H1 (cell line): ENCODE measurements at regions not wholly inside any gene's neighbourhood (a gene's known extent, or its start where the extent isn't known, plus 50 kb on each side); places are given as distances from the start of the nearest gene placed in this dataset.

Experiments used
- CTCF ChIA-PET: fragments of 300-600 bp; sonication (Branson Sonifier 250); formaldehyde crosslinking; loops from one replicate; lab custom pipeline; 2021; ENCODE audit not compliant: partially characterized antibody; lab: Charles Lee
- POLR2A ChIA-PET: fragments of 300-600 bp; sonication (Branson Sonifier 250); formaldehyde crosslinking; loops from one replicate; lab custom pipeline; 2021; ENCODE audit warnings: inconsistent platforms; ENCODE audit not compliant: partially characterized antibody; lab: Charles Lee
- DNase-seq, 2 experiments: peaks; one replicate each; pipeline versions ENCODE4 v3.0.0 to v3.0.0-alpha.2; 2010 to 2022; ENCODE audit warnings: low spot score in 2 of 2, low read depth in 1 of 2, mixed read lengths in 1 of 2
- FAIRE-seq: peaks from 2 replicates; lab custom pipeline; 2011; peaks lifted over from hg19 to GRCh38; lab: Jason Lieb, UNC
- H2AFZ ChIP-seq: 2 replicates; pipeline ENCODE4 v1.8.1; 2012; ENCODE audit warnings: low read length, inconsistent platforms
- H2AK5ac ChIP-seq: 2 replicates; pipeline ENCODE4 v1.6.1; 2013; ENCODE audit warnings: low read depth, low read length
- H2BK120ac ChIP-seq: replicated peaks from 2 replicates; pipeline ENCODE3; 2013; ENCODE audit warnings: low read depth, low read length, inconsistent platforms
- H2BK12ac ChIP-seq: 2 replicates; pipeline ENCODE4 v1.6.1; 2013; ENCODE audit warnings: low read depth, low read length
- H2BK15ac ChIP-seq: 2 replicates; pipeline ENCODE4 v1.6.1; 2013; ENCODE audit warnings: low read length
- H2BK20ac ChIP-seq: 2 replicates; pipeline ENCODE4 v1.6.1; 2013; ENCODE audit warnings: low read length
- H2BK5ac ChIP-seq: 2 replicates; pipeline ENCODE4 v1.6.1; 2013; ENCODE audit warnings: low read depth, low read length
- H3K14ac ChIP-seq: 2 replicates; pipeline ENCODE4 v1.6.1; 2013; ENCODE audit warnings: inconsistent platforms; ENCODE audit not compliant: insufficient read length
- H3K18ac ChIP-seq: 2 replicates; pipeline ENCODE4 v1.6.1; 2013; ENCODE audit warnings: low read length; ENCODE audit errors: extremely low read depth
- H3K23ac ChIP-seq: 2 replicates; pipeline ENCODE4 v1.6.1; 2013; ENCODE audit warnings: inconsistent platforms; ENCODE audit not compliant: insufficient read length
- H3K23me2 ChIP-seq: 2 replicates; pipeline ENCODE4 v1.6.1; 2013; ENCODE audit warnings: low read depth, low read length
- H3K27ac ChIP-seq: 2 replicates; pipeline ENCODE4 v1.6.1; 2011; ENCODE audit warnings: low read depth, low read length, inconsistent platforms
- H3K27me3 ChIP-seq, 4 experiments: replicated peaks in 1 of 4; 1 replicate in 1 of 4; 2 replicates in 3 of 4; pipeline versions ENCODE4 v1.6.1 to v1.8.1; 2011 to 2013; ENCODE audit warnings: low read length in 3 of 4, mild to moderate bottlenecking in 3 of 4, inconsistent platforms in 2 of 4, mixed read lengths in 2 of 4, moderate library complexity in 1 of 4; ENCODE audit not compliant: control insufficient read depth in 3 of 4, insufficient read depth in 3 of 4; ENCODE audit errors: extremely low read depth in 1 of 4
- H3K36me3 ChIP-seq, 4 experiments: 2 replicates each; pipeline versions ENCODE4 v1.6.1 to v1.8.1; 2011 to 2013; ENCODE audit warnings: mild to moderate bottlenecking in 4 of 4, low read length in 3 of 4, moderate library complexity in 2 of 4, control low read depth in 1 of 4, inconsistent platforms in 1 of 4; ENCODE audit not compliant: insufficient read depth in 4 of 4, control insufficient read depth in 2 of 4
- H3K4ac ChIP-seq: replicated peaks from 2 replicates; pipeline ENCODE3; 2013; ENCODE audit warnings: low read length, low read depth, mixed read lengths, inconsistent platforms; ENCODE audit not compliant: insufficient read length
- H3K4me1 ChIP-seq, 4 experiments: replicated peaks in 1 of 4; 1 replicate in 1 of 4; 2 replicates in 3 of 4; pipeline versions ENCODE4 v1.6.1 to v1.8.1; 2011 to 2013; ENCODE audit warnings: low read length in 3 of 4, inconsistent platforms in 2 of 4, mixed read lengths in 1 of 4; ENCODE audit not compliant: insufficient read depth in 4 of 4, control insufficient read depth in 3 of 4
- H3K4me2 ChIP-seq, 2 experiments: 2 replicates each; pipeline versions ENCODE4 v1.6.1 to v1.8.1; 2011 to 2013; ENCODE audit warnings: low read depth in 2 of 2, low read length in 2 of 2, control low read depth in 1 of 2, inconsistent platforms in 1 of 2, mild to moderate bottlenecking in 1 of 2; ENCODE audit not compliant: insufficient read depth in 1 of 2
- H3K4me3 ChIP-seq, 4 experiments: fragments of 200-600, 300-600 bp in 1 of 4; sonication (generic), shearing (Covaris generic), sonication (Bioruptor Twin) in 1 of 4; 2 replicates each; pipeline versions ENCODE4 v1.5.1 to v1.8.1; 2011 to 2016; ENCODE audit warnings: low read length in 4 of 4, low read depth in 3 of 4, control low read depth in 2 of 4, inconsistent platforms in 2 of 4, mild to moderate bottlenecking in 2 of 4, mixed read lengths in 1 of 4, moderate library complexity in 1 of 4; ENCODE audit not compliant: insufficient read depth in 2 of 4; ENCODE audit errors: extremely low read depth in 1 of 4
- H3K56ac ChIP-seq: replicated peaks from 2 replicates; pipeline ENCODE3; 2013; ENCODE audit warnings: low read depth, mild to moderate bottlenecking, mixed read lengths, low read length, inconsistent platforms; ENCODE audit not compliant: insufficient read length
- H3K79me1 ChIP-seq: 2 replicates; pipeline ENCODE4 v1.6.1; 2013; ENCODE audit warnings: low read depth, low read length, control low read depth
- H3K79me2 ChIP-seq, 2 experiments: 2 replicates each; pipeline versions ENCODE4 v1.6.1 to v1.8.1; 2012 to 2013; ENCODE audit warnings: low read length in 2 of 2, mild to moderate bottlenecking in 2 of 2, inconsistent platforms in 1 of 2; ENCODE audit not compliant: insufficient read depth in 2 of 2, control insufficient read depth in 1 of 2
- H3K9ac ChIP-seq, 4 experiments: replicated peaks in 1 of 4; 1 replicate in 1 of 4; 2 replicates in 3 of 4; pipeline versions ENCODE4 v1.6.1 to v1.8.1; 2011 to 2013; ENCODE audit warnings: low read depth in 3 of 4, low read length in 3 of 4, control low read depth in 2 of 4, mild to moderate bottlenecking in 2 of 4, moderate library complexity in 2 of 4, inconsistent platforms in 1 of 4; ENCODE audit errors: extremely low read depth in 1 of 4
- H3K9me3 ChIP-seq, 2 experiments: 2 replicates each; pipeline versions ENCODE4 v1.6.1 to v1.8.1; 2012 to 2013; ENCODE audit warnings: mild to moderate bottlenecking in 2 of 2, moderate library complexity in 2 of 2, control low read depth in 1 of 2, inconsistent platforms in 1 of 2, low read depth in 1 of 2, low read length in 1 of 2, mixed read lengths in 1 of 2; ENCODE audit not compliant: insufficient read depth in 2 of 2
- H4K20me1 ChIP-seq, 2 experiments: replicated peaks in 1 of 2; 2 replicates each; pipeline versions ENCODE3 to v1.8.1; 2011 to 2013; ENCODE audit warnings: inconsistent platforms in 2 of 2, low read length in 2 of 2, mild to moderate bottlenecking in 1 of 2; ENCODE audit not compliant: insufficient read depth in 2 of 2, control insufficient read depth in 1 of 2
- H4K5ac ChIP-seq: 2 replicates; pipeline ENCODE4 v1.6.1; 2013; ENCODE audit warnings: low read length, low read depth, mixed read lengths, inconsistent platforms; ENCODE audit not compliant: insufficient read length
- H4K8ac ChIP-seq: 2 replicates; pipeline ENCODE4 v1.8.0; 2013; ENCODE audit warnings: mild to moderate bottlenecking, moderate library complexity, low read length, inconsistent platforms; ENCODE audit not compliant: insufficient read depth; ENCODE audit errors: extremely low read depth
- H4K91ac ChIP-seq: replicated peaks from 2 replicates; pipeline ENCODE3; 2013; ENCODE audit warnings: low read length, mixed read lengths, inconsistent platforms; ENCODE audit not compliant: insufficient read length
- ATF2 ChIP-seq: IDR thresholded peaks from 2 replicates; pipeline ENCODE4 v1.6.1; 2012; ENCODE audit warnings: low read length, inconsistent platforms
- CBX8 ChIP-seq: fragments of 300-800, 300-1000 bp; sonication (generic); IDR thresholded peaks from 2 replicates; pipeline ENCODE4 v1.7.1; 2016; ENCODE audit warnings: low read depth, low read length, borderline replicate concordance
- EZH2 ChIP-seq: fragments of 200-600 bp; sonication (generic); IDR thresholded peaks from 2 replicates; pipeline ENCODE4 v1.7.1; 2012; ENCODE audit warnings: low read depth, mild to moderate bottlenecking, moderate library complexity, low read length, inconsistent platforms; ENCODE audit not compliant: severe bottlenecking
- FOSL1 ChIP-seq: IDR thresholded peaks from 2 replicates; pipeline ENCODE4 v1.6.1; 2011; ENCODE audit warnings: mild to moderate bottlenecking, low read depth, low read length, moderate library complexity; ENCODE audit not compliant: insufficient read depth
- GTF2F1 ChIP-seq: IDR thresholded peaks from 2 replicates; pipeline ENCODE4 v1.6.1; 2012; ENCODE audit warnings: low read depth, low read length, improper control_type of control experiment, borderline replicate concordance
- JUND ChIP-seq: IDR thresholded peaks from 2 replicates; pipeline ENCODE4 v1.6.1; 2011; ENCODE audit warnings: mild to moderate bottlenecking, improper control_type of control experiment, low read length
- KDM5A ChIP-seq: fragments of 200-600 bp; IDR thresholded peaks from 2 replicates; pipeline ENCODE4 v1.7.1; 2012; ENCODE audit warnings: mild to moderate bottlenecking, low read length, inconsistent platforms, mixed read lengths
- MAFK ChIP-seq: IDR thresholded peaks from 2 replicates; pipeline ENCODE4 v1.6.1; 2012; ENCODE audit warnings: low read depth, mild to moderate bottlenecking, improper control_type of control experiment, low read length
- POLR2A ChIP-seq, 2 experiments: IDR thresholded peaks; 1 replicate in 1 of 2; 2 replicates in 1 of 2; pipeline ENCODE4 v1.6.1; 2011; ENCODE audit warnings: low read depth in 2 of 2, low read length in 2 of 2, mild to moderate bottlenecking in 2 of 2; ENCODE audit errors: control extremely low read depth in 1 of 2
- SIRT6 ChIP-seq: IDR thresholded peaks from one replicate; pipeline ENCODE4 v1.7.1; 2012; ENCODE audit warnings: low read length, inconsistent platforms
- SRF ChIP-seq: IDR thresholded peaks from 2 replicates; pipeline ENCODE4 v1.6.1; 2011; ENCODE audit warnings: mild to moderate bottlenecking, low read depth, low read length, moderate library complexity
- TAF7 ChIP-seq: optimal IDR thresholded peaks from 2 replicates; pipeline ENCODE3; 2011; ENCODE audit warnings: low read depth, mild to moderate bottlenecking, inconsistent platforms, low read length, moderate library complexity, borderline replicate concordance
- USF2 ChIP-seq: IDR thresholded peaks from 2 replicates; pipeline ENCODE4 v1.6.1; 2011; ENCODE audit warnings: low read length, improper control_type of control experiment
- YY1 ChIP-seq: IDR thresholded peaks from 2 replicates; pipeline ENCODE4 v1.6.1; 2011; ENCODE audit warnings: low read depth, mild to moderate bottlenecking, low read length

- no peaks in the 10 kb centered on the region for H3K79me1 ChIP-seq
- H3K4me2 ChIP-seq, result no peak overlapping the region
- H4K5ac ChIP-seq, result no peak overlapping the region
- no peaks in the 10 kb centered on the region for H3K4me1 ChIP-seq
- H2BK20ac ChIP-seq, result no peak overlapping the region
- no peaks in the 10 kb centered on the region for H4K20me1 ChIP-seq
- FAIRE-seq, result no peak
- H3K56ac ChIP-seq, result no peak overlapping the region
- H3K36me3 ChIP-seq, result no peaks in the 10 kb centered on the region
- H4K8ac ChIP-seq, result no peak overlapping the region
- H2BK15ac ChIP-seq, result no peak overlapping the region
- H2BK5ac ChIP-seq, result no peak overlapping the region
- no peaks in the 10 kb centered on the region for H3K9me3 ChIP-seq
- H2AFZ ChIP-seq, result no peak overlapping the region
- H3K79me2 ChIP-seq, result no peaks in the 10 kb centered on the region
- no peak overlapping the region for H3K18ac ChIP-seq
- H3K4ac ChIP-seq, result no peak overlapping the region
- H3K23me2 ChIP-seq, result no peaks in the 10 kb centered on the region
- H3K9ac ChIP-seq, result no peak overlapping the region
- no peak for DNase-seq
- H3K4me3 ChIP-seq, result no peak overlapping the region
- no peak overlapping the region for H2BK120ac ChIP-seq
- no peak overlapping the region for H2AK5ac ChIP-seq
- ChIA-PET CTCF (no interaction called here), POLR2A (no interaction called here)
- no peak overlapping the region for H3K23ac ChIP-seq
- H3K27ac ChIP-seq, result no peak overlapping the region
- H2BK12ac ChIP-seq, result no peak overlapping the region
- no peaks in the 10 kb centered on the region for H3K27me3 ChIP-seq
- H3K14ac ChIP-seq, result no peak overlapping the region
- H4K91ac ChIP-seq, result no peak overlapping the region
- TF ChIP-seq SIRT6 (no peak), MAFK (no peak), USF2 (no peak), EZH2 (no peak), JUND (no peak), FOSL1 (no peak), TAF7 (no peak), SRF (no peak), GTF2F1 (no peak), KDM5A (no peak), ATF2 (no peak), CBX8 (no peak), POLR2A (IDR thresholded peaks at IDR 0.05; ENCODE audit: control extremely low read depth in 1 of 2, low read depth in 2 of 2, low read length in 2 of 2) (no peak), YY1 (no peak)
Observed at GRCh38 chr14:27559848-27560247, 962.0 kb upstream of the NOVA1 start.
